Ishikawa (cell line): ENCODE measurements at regions not wholly inside any gene's neighbourhood (a gene's known extent, or its start where the extent isn't known, plus 50 kb on each side); places are given as distances from the start of the nearest gene placed in this dataset.

Experiments used
- CEBPB ChIP-seq: IDR thresholded peaks from 2 replicates; pipeline ENCODE4 v1.6.1; 2012
- CREB1 ChIP-seq: IDR thresholded peaks from 2 replicates; pipeline ENCODE4 v1.6.1; 2012; ENCODE audit warnings: low read depth
- EGR1 ChIP-seq: IDR thresholded peaks from 2 replicates; pipeline ENCODE4 v1.6.1; 2012
- EP300 ChIP-seq: IDR thresholded peaks from 2 replicates; pipeline ENCODE4 v1.6.1; 2012; ENCODE audit warnings: borderline replicate concordance
- FOXM1 ChIP-seq: IDR thresholded peaks from 2 replicates; pipeline ENCODE4 v1.6.1; 2012; ENCODE audit warnings: low read depth, borderline replicate concordance
- NFIC ChIP-seq: IDR thresholded peaks from 2 replicates; pipeline ENCODE4 v1.6.1; 2012
- RAD21 ChIP-seq: IDR thresholded peaks from 2 replicates; pipeline ENCODE4 v1.6.1; 2012; ENCODE audit warnings: low read depth
- REST ChIP-seq: IDR thresholded peaks from 2 replicates; pipeline ENCODE4 v1.6.1; 2012; ENCODE audit warnings: low read depth, mild to moderate bottlenecking
- TAF1 ChIP-seq: IDR thresholded peaks from 2 replicates; pipeline ENCODE4 v1.6.1; 2012; ENCODE audit warnings: low read depth, mild to moderate bottlenecking
- TCF12 ChIP-seq: IDR thresholded peaks from 2 replicates; pipeline ENCODE4 v1.6.1; 2012; ENCODE audit warnings: low read depth
- TEAD4 ChIP-seq: IDR thresholded peaks from 2 replicates; pipeline ENCODE4 v1.6.1; 2012
- YY1 ChIP-seq: IDR thresholded peaks from 2 replicates; pipeline ENCODE4 v1.6.1; 2012; ENCODE audit warnings: low read depth
- ZBTB7A ChIP-seq: IDR thresholded peaks from 2 replicates; pipeline ENCODE4 v1.6.1; 2012; ENCODE audit warnings: low read depth
- TF ChIP-seq, protein P1 (sequence below): IDR thresholded peaks from 2 replicates; pipeline ENCODE4 v1.6.1; 2012
- TF ChIP-seq, protein P2 (sequence below): IDR thresholded peaks from 2 replicates; pipeline ENCODE4 v1.6.1; 2012

DNA sequence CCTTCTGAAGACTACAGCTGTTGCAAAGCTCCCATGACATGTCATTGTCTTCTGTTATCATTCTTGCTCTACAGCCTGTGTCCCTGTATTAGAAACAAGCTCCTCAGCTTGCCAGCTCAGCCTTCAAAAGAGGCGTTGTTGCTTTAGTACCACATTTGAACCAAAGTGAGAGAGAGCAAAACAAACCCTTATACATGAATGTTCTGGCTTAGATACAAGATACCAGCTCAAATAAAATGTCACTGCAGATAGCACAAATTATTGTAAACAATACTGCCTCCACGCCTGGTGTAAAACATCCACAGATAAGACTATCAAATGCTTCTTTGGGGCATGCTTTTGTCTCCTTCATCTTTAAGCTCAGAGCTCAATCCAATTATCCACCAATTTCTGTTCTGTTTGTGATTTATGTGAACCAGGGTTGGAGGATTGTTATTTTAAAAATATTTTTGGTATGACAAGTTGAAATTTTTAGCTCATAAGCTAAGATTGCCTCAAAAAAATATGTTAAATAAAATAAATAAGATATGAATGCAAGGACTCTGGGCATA, 403.6 kb upstream of the CDIN1 start:
- TF ChIP-seq TAF1 (no peak), EP300 (no peak), CREB1 (no peak)

- TF ChIP-seq YY1: no peak
- no peak for TF ChIP-seq TCF12
- no peak for TF ChIP-seq TAF1
- no peak for TF ChIP-seq NFIC
- no peak for TF ChIP-seq TEAD4
- no peak for TF ChIP-seq FOXM1
- TF ChIP-seq, protein P1, sequence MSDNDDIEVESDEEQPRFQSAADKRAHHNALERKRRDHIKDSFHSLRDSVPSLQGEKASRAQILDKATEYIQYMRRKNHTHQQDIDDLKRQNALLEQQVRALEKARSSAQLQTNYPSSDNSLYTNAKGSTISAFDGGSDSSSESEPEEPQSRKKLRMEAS: no peak
- no peak for TF ChIP-seq CEBPB
- TF ChIP-seq ZBTB7A: no peak
- TF ChIP-seq EP300: no peak
- no peak for TF ChIP-seq EGR1
- TF ChIP-seq CREB1: no peak
- no peak for TF ChIP-seq RAD21
These were observed 401.7 kb upstream of the CDIN1 start for GRCh38 chr15:36177590-36178302.

DNA sequence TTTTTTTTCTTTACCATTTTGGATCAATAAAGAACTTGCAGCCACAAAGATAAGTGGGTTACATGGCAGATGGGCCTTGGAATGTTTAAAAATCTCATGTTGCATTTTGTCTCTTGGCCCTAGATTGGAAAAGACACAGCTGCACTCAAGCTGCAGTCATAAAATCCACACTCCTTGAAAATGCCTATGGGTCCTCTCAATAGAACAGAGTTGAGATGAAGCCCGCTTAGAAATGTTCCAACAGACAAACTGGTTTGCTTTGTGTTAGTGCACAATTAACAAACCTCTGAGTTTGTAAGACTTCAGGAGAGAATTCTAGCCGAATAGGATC, 401.2 kb upstream of the CDIN1 start:
- TF ChIP-seq TEAD4 (no peak), RAD21 (no peak), CEBPB (no peak), EP300 (no peak), YY1 (no peak), TAF1 (no peak), CREB1 (no peak), EGR1 (no peak)
- TF ChIP-seq, protein P2, sequence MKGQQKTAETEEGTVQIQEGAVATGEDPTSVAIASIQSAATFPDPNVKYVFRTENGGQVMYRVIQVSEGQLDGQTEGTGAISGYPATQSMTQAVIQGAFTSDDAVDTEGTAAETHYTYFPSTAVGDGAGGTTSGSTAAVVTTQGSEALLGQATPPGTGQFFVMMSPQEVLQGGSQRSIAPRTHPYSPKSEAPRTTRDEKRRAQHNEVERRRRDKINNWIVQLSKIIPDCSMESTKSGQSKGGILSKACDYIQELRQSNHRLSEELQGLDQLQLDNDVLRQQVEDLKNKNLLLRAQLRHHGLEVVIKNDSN: no peak

DNA sequence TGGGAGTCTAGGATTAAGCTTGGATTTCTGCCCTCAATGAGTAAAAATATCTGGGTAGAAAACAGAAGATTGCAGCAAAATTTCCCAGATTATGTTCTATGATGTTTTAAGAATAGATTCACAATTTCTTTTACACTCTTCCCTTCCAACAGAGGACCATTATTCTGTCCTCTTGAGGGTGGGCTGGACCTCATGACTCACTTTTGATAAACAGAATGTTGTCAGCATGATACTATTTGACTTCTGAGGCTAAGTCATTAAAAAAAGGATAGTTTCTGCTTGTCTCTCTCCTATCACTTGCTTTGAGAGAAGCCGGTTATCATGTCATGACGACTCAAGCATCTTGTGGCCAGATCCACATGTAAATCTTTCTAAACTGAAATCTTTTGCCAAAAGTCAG, 396.2 kb upstream of the CDIN1 start:
- no peak for TF ChIP-seq EGR1

DNA sequence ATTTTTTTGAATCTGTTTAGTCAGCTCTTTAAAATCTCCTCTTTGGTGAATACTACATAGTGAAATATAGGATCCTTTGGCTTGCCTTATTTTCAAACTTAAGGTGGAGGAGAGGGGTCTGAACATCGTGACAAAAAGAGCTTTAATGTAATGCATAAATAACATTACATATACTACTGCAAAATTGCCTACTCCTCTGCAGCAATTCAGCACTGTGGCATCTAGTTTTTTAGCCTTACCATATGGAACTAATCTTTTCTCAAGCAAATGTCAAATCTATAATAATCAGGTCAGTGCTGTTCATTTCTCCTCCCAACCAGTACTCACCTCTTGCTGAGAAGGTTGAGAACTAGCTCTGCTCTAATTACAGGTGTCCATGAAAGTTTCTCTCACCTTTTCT, 394.0 kb upstream of the CDIN1 start:
- TF ChIP-seq FOXM1: no peak
- no peak for TF ChIP-seq ZBTB7A
- TF ChIP-seq TCF12: no peak
- TF ChIP-seq EGR1: no peak
- TF ChIP-seq, protein P1: no peak
- TF ChIP-seq EP300: no peak
- TF ChIP-seq TAF1: no peak
- TF ChIP-seq, protein P2: no peak
- no peak for TF ChIP-seq CREB1

DNA sequence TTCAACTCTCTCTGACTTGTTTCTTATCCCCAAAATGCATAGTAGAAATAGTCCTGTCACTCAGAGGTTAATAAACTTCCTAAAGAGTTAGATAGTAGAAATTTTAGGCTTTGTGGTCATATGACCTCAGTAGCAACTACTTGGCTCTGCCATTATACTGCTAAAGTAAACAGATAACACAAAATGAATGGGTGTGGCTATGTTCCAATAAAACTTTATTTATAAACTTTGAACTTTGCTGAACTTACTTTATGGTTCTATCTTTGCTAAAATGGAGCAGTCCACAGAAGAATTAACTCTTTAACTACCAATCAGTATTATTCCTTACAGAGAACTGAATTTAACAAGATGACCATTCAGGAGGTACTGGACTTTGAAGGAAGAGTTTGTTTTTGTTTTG, 393.6 kb upstream of the CDIN1 start:
- TF ChIP-seq, protein P1: no peak
- TF ChIP-seq, protein P2: no peak
- no peak for TF ChIP-seq EGR1

GRCh38 chr15:36186376-36186775, 393.1 kb upstream of the CDIN1 start:
- TF ChIP-seq TCF12: no peak
- no peak for TF ChIP-seq EGR1
- TF ChIP-seq, protein P2: no peak
- no peak for TF ChIP-seq YY1
- no peak for TF ChIP-seq TEAD4
- TF ChIP-seq REST: no peak
- TF ChIP-seq CREB1: no peak
